Loucy (cell line): ENCODE measurements at regions not wholly inside any gene's neighbourhood (a gene's known extent, or its start where the extent isn't known, plus 50 kb on each side); places are given as distances from the start of the nearest gene placed in this dataset.

Experiments used
- H2AFZ ChIP-seq: fragments of 200-600 bp; sonication (generic); 2 replicates; pipeline ENCODE4 v1.6.0; 2016; ENCODE audit warnings: antibody characterized with exemption, mild to moderate bottlenecking, low read length, moderate library complexity
- H3F3A ChIP-seq: fragments of 200-600 bp; 2 replicates; pipeline ENCODE4 v1.6.0; 2016; ENCODE audit warnings: antibody characterized with exemption, low read depth, mild to moderate bottlenecking
- H3K27me3 ChIP-seq: fragments of 200-600 bp; sonication (generic); 2 replicates; pipeline ENCODE4 v1.6.1; 2014; ENCODE audit warnings: low read length, mild to moderate bottlenecking; ENCODE audit not compliant: insufficient read depth, poor library complexity, severe bottlenecking
- H3K36me3 ChIP-seq: fragments of 200-600 bp; sonication (generic); 2 replicates; pipeline ENCODE4 v1.6.1; 2016; ENCODE audit warnings: low read length; ENCODE audit not compliant: insufficient read depth
- H3K4me1 ChIP-seq: fragments of 200-600 bp; sonication (generic); 2 replicates; pipeline ENCODE4 v1.5.1; 2014; ENCODE audit warnings: low read length, mild to moderate bottlenecking; ENCODE audit not compliant: insufficient read depth, poor library complexity, severe bottlenecking
- H3K4me2 ChIP-seq: fragments of 200-600 bp; sonication (generic); 2 replicates; pipeline ENCODE4 v1.6.0; 2014; ENCODE audit warnings: antibody characterized with exemption, low read length, low read depth, mild to moderate bottlenecking; ENCODE audit not compliant: poor library complexity, severe bottlenecking
- H3K4me3 ChIP-seq: fragments of 200-600 bp; sonication (generic); 2 replicates; pipeline ENCODE4 v1.5.1; 2014; ENCODE audit warnings: low read length, mild to moderate bottlenecking, mixed read lengths; ENCODE audit not compliant: poor library complexity, severe bottlenecking
- H3K79me2 ChIP-seq: fragments of 200-600 bp; sonication (generic); 2 replicates; pipeline ENCODE4 v1.6.1; 2014; ENCODE audit warnings: low read length; ENCODE audit not compliant: insufficient read depth
- H3K9ac ChIP-seq: fragments of 200-600 bp; sonication (generic); 2 replicates; pipeline ENCODE4 v1.6.0; 2014; ENCODE audit warnings: mild to moderate bottlenecking, low read depth, low read length, moderate library complexity; ENCODE audit not compliant: poor library complexity, severe bottlenecking
- H3K9me2 ChIP-seq: fragments of 200-600 bp; sonication (generic); replicated peaks from 2 replicates; pipeline ENCODE4 v1.6.1; 2016; ENCODE audit warnings: low read depth, low read length, mixed read lengths
- H3K9me3 ChIP-seq: fragments of 200-600 bp; sonication (generic); 2 replicates; pipeline ENCODE4 v1.6.1; 2014; ENCODE audit warnings: mild to moderate bottlenecking, antibody characterized with exemption, low read length, low read depth; ENCODE audit not compliant: insufficient read depth
- H4K20me1 ChIP-seq: fragments of 200-600 bp; sonication (generic); 2 replicates; pipeline ENCODE4 v1.6.0; 2014; ENCODE audit warnings: antibody characterized with exemption, low read length, mild to moderate bottlenecking; ENCODE audit not compliant: insufficient read depth, poor library complexity, severe bottlenecking
- CTCF ChIP-seq: fragments of 200-600 bp; sonication (generic); conservative IDR thresholded peaks from 2 replicates; pipeline ENCODE4 v1.5.1; 2014; ENCODE audit warnings: mild to moderate bottlenecking, antibody characterized with exemption, low read length
- EZH2phosphoT487 ChIP-seq: fragments of 200-600 bp; IDR thresholded peaks from 2 replicates; pipeline ENCODE4 v1.6.1; 2018; ENCODE audit warnings: antibody characterized with exemption, mild to moderate bottlenecking, moderate library complexity, borderline replicate concordance

GRCh38 chr10:4117604-4118003 lies 332.6 kb upstream of the KLF6 start:
- H3K79me2 ChIP-seq: no peaks in the 10 kb centered on the region

GRCh38 chr10:4111643-4112042 lies 326.6 kb upstream of the KLF6 start:
- no peak overlapping the region for H3K4me2 ChIP-seq
- H3K4me1 ChIP-seq: no peaks in the 10 kb centered on the region
- H4K20me1 ChIP-seq: no peaks in the 10 kb centered on the region
- TF ChIP-seq CTCF (no peak), EZH2phosphoT487 (no peak)
- no peak overlapping the region for H3K4me3 ChIP-seq
- no peaks in the 10 kb centered on the region for H3K9me2 ChIP-seq
- H3K27me3 ChIP-seq: no peaks in the 10 kb centered on the region
- no peak overlapping the region for H2AFZ ChIP-seq
- H3K79me2 ChIP-seq: no peaks in the 10 kb centered on the region
- no peaks in the 10 kb centered on the region for H3K36me3 ChIP-seq
- H3K9me3 ChIP-seq: no peaks in the 10 kb centered on the region
- no peaks in the 10 kb centered on the region for H3F3A ChIP-seq
- H3K9ac ChIP-seq: no peak overlapping the region

More at GRCh38 chr10:4117604-4118003, 332.6 kb upstream of the KLF6 start:
- no peaks in the 10 kb centered on the region for H3F3A ChIP-seq
- H3K36me3 ChIP-seq: no peaks in the 10 kb centered on the region
- no peaks in the 10 kb centered on the region for H4K20me1 ChIP-seq
- H2AFZ ChIP-seq: no peak overlapping the region
- no peak overlapping the region for H3K4me2 ChIP-seq
- H3K4me3 ChIP-seq: no peak overlapping the region
- H3K9me2 ChIP-seq: no peaks in the 10 kb centered on the region
- no peak overlapping the region for H3K9ac ChIP-seq
- no peaks in the 10 kb centered on the region for H3K9me3 ChIP-seq
- TF ChIP-seq CTCF (no peak), EZH2phosphoT487 (no peak)
- no peaks in the 10 kb centered on the region for H3K27me3 ChIP-seq
- H3K4me1 ChIP-seq: no peaks in the 10 kb centered on the region

GRCh38 chr10:4109469-4109868 lies 324.5 kb upstream of the KLF6 start:
- Histone ChIP-seq H2AFZ (no peak overlapping the region), H3K27me3 (no peaks in the 10 kb centered on the region), H3K4me1 (no peaks in the 10 kb centered on the region), H3K4me2 (no peak overlapping the region), H4K20me1 (no peaks in the 10 kb centered on the region), H3K79me2 (no peaks in the 10 kb centered on the region), H3K9me3 (no peaks in the 10 kb centered on the region), H3K9me2 (no peaks in the 10 kb centered on the region), H3K4me3 (no peak overlapping the region), H3K36me3 (no peaks in the 10 kb centered on the region), H3K9ac (no peak overlapping the region), H3F3A (no peaks in the 10 kb centered on the region)
- TF ChIP-seq EZH2phosphoT487 (no peak), CTCF (no peak)
